ENCODE measurements at regions not wholly inside any gene's neighbourhood (a gene's known extent, or its start where the extent isn't known, plus 50 kb on each side); places are given as distances from the start of the nearest gene placed in this dataset.

- no peak for DNase-seq
- 76 to 78% methylated on average over 11 of the region's 11 CpGs for WGBS, 2 donors
- H3K27ac ChIP-seq, result no peak overlapping the region
Observed at GRCh38 chr5:2999926-3000325, 248.4 kb upstream of the IRX2 start.

GRCh38 chr5:2998106-2998505 lies 246.6 kb upstream of the IRX2 start:
- Histone ChIP-seq H3K27ac (no peak overlapping the region), H3K4me1 (no peaks in the 10 kb centered on the region), H3K9me3 (no peaks in the 10 kb centered on the region), H3K27me3 (no peaks in the 10 kb centered on the region), H3K4me3 (no peak overlapping the region), H3K36me3 (replicated peaks in 1 of 2; ENCODE audit: insufficient read depth in 1 of 2, low read depth in 2 of 2) (no peaks in the 10 kb centered on the region)
- intact Hi-C loops (cut with DNase I), result no loop called here
- 20 to 29% methylated on average over 8 of the region's 8 CpGs for WGBS, 2 donors
- TF ChIP-seq POLR2A (IDR thresholded peaks at IDR 0.05), result no peak
- TF ChIP-seq CTCF (IDR thresholded peaks at IDR 0.05), result no peak
- DNase-seq (no peak), ATAC-seq (no peak)

More at GRCh38 chr5:2999926-3000325, 248.4 kb upstream of the IRX2 start:
- TF ChIP-seq POLR2A (IDR thresholded peaks at IDR 0.05) (no peak), CTCF (IDR thresholded peaks at IDR 0.05) (no peak)
- Histone ChIP-seq H3K4me3 (no peak overlapping the region), H3K27me3 (no peaks in the 10 kb centered on the region), H3K36me3 (replicated peaks in 1 of 2; ENCODE audit: insufficient read depth in 1 of 2, low read depth in 2 of 2) (no peaks in the 10 kb centered on the region), H3K9me3 (no peaks in the 10 kb centered on the region), H3K4me1 (no peaks in the 10 kb centered on the region)
- no peak for ATAC-seq
- intact Hi-C loops (cut with DNase I), result no loop called here

DNA sequence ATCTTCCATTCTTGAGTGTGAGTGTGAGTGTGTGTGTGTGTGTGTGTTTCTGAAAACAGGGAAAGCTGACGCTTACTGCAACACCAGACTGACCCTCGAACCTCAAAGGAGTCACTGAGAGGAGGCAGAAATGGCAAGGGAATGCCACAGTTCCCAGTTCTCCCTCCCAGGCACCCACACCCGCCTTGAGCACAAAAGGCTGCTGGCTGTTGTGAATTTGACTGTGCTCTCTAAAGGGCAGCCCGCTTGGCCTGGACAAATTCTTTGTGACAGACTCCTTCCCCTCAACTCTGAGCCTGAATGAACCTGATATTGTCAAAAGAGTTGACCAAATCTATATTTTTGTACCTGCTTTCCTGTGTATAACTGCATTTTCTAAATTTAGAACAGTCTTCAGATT lies 245.7 kb upstream of the IRX2 start:
- intact Hi-C loops (cut with DNase I), result no loop called here
- H3K9me3 ChIP-seq, result no peaks in the 10 kb centered on the region
- H3K27me3 ChIP-seq, result no peaks in the 10 kb centered on the region
- TF ChIP-seq CTCF (IDR thresholded peaks at IDR 0.05) (no peak), POLR2A (IDR thresholded peaks at IDR 0.05) (no peak)
- H3K27ac ChIP-seq, result no peak overlapping the region
- no peaks in the 10 kb centered on the region for H3K4me1 ChIP-seq
- 32 to 41% methylated on average over 4 of the region's 4 CpGs for WGBS, 2 donors
- H3K4me3 ChIP-seq, result no peak overlapping the region
- no peak for DNase-seq
- no peak for ATAC-seq
- no peaks in the 10 kb centered on the region for H3K36me3 ChIP-seq (replicated peaks in 1 of 2; ENCODE audit: insufficient read depth in 1 of 2, low read depth in 2 of 2)

DNA sequence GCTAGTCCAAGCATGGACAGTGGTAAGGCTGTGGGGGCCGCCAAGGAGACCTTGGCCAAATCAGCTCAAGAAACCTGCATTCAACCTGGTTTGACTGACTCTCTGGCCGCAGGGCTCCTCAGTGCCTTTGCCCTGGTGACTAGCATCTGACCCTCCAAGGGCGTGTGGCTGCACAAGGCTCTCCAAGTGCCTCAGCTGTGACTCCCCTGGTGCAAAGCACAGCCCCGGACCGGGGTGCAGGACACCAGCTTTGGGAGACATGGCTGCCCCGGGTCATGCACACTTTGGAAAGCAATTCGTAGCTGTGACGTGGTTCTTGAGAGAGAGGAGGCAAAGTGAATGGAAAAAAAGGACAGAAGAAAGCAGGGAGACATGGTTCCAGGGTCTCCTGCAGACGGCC lies 245.2 kb upstream of the IRX2 start:
- Histone ChIP-seq H3K27me3 (no peaks in the 10 kb centered on the region), H3K27ac (no peak overlapping the region)

More for the DNA sequence above, 245.2 kb upstream of the IRX2 start:
- DNase-seq (no peak), ATAC-seq (no peak)
- TF ChIP-seq CTCF (IDR thresholded peaks at IDR 0.05), result no peak
- TF ChIP-seq POLR2A (IDR thresholded peaks at IDR 0.05), result no peak
- H3K36me3 ChIP-seq (replicated peaks in 1 of 2; ENCODE audit: insufficient read depth in 1 of 2, low read depth in 2 of 2), result no peaks in the 10 kb centered on the region
- intact Hi-C loops (cut with DNase I), result no loop called here
- H3K9me3 ChIP-seq, result no peaks in the 10 kb centered on the region
- no peaks in the 10 kb centered on the region for H3K4me1 ChIP-seq
- H3K4me3 ChIP-seq, result no peak overlapping the region
- 62 to 63% methylated on average over 6 to 9 of the region's 9 CpGs for WGBS, 2 donors

Data from body of pancreas (tissue), 4 donors.